NCI-H1105 treated with DMSO at 0.1 percent for 48 hours (cell line): ENCODE measurements at regions not wholly inside any gene's neighbourhood (a gene's known extent, or its start where the extent isn't known, plus 50 kb on each side); places are given as distances from the start of the nearest gene placed in this dataset.
"Not testable (repeated sequence)": the region's sequence is repeated elsewhere in the genome, so short reads cannot be mapped to it uniquely, and the experiment has no call there.

Experiments
- DNase-seq: peaks from one replicate; lab custom pipeline; 2025; lab: John Stamatoyannopoulos, UW

GRCh38 chr12:20044351-20044750, 324.0 kb upstream of the PDE3A start:
- no peak for DNase-seq

GRCh38 chr12:20044846-20045245, 323.5 kb upstream of the PDE3A start:
- DNase-seq, result no peak

DNA sequence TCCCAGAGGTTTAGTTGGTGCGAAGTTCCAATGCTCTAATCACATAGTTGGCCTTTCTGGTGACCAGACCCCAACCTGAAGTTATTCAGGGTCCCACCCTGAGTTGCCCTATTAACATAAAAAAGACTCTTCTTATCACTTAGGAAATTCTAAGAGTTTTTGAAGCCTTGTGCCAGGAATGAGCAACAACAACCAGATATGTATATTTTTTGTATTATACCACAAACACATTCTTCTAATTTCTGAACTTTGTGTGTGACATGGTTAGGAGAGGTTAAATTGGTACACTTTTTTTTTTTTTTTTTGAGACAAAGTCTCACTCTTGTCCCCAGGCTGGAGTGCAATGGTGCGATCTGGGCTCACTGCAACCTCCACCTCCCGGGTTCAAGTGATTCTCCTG, 320.4 kb upstream of the PDE3A start:
- DNase-seq, result no peak

- no peak for DNase-seq
These were observed 318.1 kb upstream of the PDE3A start for GRCh38 chr12:20050221-20050620.

DNA sequence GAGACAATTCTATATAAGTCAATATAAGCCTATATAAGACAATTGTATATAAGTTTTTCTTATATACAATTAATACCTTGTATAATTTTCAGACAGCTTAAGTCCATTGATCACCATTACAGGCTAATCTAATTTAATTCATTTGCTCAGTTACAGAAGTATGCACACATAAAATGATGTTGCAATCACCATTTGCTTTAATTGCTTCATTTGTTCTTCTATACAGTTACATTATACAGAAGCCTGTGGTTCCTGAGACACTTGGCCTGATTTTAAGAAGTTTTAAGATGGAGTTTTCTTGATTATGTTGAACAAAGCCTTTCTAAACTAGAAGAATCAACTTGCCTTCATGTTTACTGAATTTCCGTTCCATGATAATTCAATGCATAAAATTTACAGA, 314.6 kb upstream of the PDE3A start:
- no peak for DNase-seq

DNA sequence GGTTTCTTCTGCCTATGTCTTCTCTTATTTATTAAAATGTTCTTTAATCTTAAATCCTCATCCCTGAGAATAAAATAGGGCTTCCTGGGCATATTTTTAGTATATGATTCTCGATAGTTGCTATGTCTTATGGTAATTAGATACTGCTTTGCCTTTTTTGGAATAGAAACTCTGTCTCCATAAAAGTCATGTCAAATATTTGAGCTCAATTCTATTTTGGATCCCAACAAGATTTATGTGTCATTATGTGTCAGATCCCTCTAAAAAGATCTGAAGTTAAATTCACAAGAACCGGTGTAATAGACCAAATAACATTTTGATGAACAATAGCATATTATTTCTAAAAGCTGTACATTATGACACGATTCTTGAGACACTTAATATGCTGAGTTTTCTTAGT, 312.5 kb upstream of the PDE3A start:
- DNase-seq, result no peak

DNA sequence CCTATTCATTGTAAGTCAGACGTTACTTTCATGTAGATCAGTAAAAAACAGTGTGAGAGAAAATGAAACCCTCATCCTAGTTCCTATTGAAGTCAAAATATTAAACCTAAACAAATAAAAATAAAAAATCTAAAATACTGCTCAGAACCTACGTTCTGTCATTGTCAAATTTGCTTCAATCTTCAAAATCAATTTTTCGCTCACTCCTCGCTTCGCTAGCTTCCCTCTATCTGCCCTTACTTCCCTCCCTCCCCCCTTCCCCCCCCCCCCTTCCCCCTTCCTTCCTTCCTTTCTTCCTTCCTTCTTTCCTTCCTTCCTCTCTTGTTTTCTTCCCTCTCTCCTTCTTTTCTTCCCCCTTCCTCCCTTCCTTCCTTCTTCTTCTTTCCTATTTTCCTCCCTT, 310.9 kb upstream of the PDE3A start:
- DNase-seq, result no peak

GRCh38 chr12:20063116-20063515, 305.2 kb upstream of the PDE3A start:
- DNase-seq, result no peak

- DNase-seq, result no peak
These were observed 290.7 kb upstream of the PDE3A start for GRCh38 chr12:20077618-20078017.

DNA sequence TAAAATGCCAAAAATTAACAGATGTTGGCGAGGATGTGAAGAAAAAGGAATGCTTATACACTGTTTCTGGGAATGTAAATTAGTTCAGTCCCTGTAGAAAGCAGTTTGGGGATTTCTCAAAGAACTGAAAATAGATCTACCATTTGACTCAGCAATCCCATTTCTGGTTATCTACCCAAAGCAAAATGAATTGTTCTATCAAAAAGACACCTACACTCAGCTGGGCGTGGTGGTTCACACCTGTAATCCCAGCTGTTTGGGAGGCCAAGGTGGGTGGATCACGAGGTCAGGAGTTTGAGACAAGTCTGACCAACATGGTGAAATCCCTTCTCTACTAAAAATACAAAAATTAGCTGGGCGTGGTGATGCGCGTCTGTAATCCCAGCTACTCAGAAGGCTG, 279.3 kb upstream of the PDE3A start:
- DNase-seq, result no peak

- DNase-seq, result not testable (repeated sequence)
These were observed 275.0 kb upstream of the PDE3A start for GRCh38 chr12:20093190-20093810.

DNA sequence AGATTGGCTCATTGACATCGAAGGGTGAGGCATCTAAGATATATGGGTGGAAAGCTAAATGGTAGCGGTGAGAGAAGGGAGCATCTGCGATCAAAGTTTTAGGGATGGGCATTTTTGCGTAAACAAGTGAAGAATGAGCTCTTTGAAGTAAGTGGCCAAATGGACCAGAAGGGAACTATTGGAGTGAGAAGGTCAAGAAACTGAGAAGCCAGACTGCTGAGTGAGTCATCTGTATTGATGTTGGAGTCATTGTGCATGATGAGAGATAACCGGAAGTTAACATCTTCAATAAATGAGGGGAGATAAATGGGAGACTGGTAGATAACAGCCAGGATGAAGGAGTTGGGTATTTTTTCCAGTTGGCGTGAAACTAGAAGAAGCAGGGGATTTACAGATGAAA, 271.9 kb upstream of the PDE3A start:
- no peak for DNase-seq

DNA sequence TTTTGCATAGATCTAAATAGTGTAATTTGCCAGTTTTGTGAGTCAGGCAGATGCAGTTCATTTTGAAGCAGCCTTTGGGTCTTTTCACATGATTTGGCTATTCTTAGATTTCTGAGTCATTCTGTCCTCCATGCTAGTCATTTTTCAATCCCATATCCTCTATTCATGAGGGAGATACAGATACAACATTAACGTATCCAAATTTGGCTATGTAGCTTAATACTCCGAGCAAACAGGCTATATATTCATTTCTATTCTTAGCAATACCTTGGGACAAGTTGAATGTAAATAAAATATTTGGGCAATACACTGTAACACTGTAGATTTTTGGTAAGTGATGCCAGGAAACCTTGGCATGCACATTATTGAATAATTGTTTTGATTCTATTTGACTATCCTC, 270.7 kb upstream of the PDE3A start:
- no peak for DNase-seq

DNA sequence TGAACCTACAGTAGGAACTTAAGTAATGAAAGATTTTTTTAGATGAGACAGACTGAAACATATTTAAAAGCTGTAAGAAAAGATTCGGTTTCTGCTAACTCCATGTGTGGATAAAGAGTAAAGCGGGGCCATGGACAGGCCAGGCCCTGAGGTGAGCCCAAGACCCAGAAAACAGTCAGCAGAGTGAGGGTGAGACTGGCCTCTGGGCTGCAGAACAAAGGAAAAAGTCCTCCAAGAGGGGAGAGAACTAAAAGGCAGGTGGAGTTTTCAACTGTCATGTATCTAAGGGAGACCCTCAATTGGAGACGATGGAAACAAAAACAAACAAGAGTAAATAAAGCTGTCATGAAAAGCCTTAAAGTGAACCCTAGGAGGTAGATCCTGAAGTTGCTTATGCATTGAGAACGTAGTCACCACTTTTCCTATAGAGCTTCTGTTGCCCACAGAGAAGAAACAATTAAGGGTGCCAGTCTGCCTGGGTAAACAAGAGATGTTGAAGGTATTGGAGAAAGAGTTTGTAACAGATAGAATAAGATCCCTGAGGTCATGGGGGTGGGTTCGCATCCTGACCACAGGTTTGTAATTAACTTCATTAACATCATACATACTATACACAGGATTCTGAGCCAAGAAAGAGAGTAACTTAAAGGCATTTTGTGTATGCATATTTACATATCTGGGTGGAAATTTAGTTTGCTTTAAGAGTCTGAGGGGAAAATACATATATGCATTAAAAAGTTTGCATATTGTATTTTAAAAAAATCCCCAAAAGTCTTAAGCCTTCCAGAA, 268.7 kb upstream of the PDE3A start:
- no peak for DNase-seq

GRCh38 chr12:20101046-20101445, 267.3 kb upstream of the PDE3A start:
- no peak for DNase-seq

DNA sequence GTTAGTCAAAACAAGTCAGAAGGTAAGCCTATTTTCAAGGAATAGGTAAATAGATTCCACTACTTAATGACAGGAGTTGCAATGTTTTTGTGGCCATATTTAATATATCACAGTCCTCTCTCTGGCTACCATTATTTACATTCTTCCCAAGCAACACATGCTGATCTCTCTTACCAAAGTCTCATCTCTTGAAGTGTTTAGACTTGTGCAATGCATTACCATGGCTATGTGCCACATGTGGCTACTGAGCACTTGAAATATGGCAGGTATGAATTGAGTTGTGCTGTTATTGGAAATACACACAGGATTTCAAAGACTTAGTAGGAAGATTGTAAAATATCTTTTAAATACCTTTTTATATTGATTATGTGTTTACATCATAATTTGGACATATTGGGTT, 262.4 kb upstream of the PDE3A start:
- DNase-seq, result no peak

DNA sequence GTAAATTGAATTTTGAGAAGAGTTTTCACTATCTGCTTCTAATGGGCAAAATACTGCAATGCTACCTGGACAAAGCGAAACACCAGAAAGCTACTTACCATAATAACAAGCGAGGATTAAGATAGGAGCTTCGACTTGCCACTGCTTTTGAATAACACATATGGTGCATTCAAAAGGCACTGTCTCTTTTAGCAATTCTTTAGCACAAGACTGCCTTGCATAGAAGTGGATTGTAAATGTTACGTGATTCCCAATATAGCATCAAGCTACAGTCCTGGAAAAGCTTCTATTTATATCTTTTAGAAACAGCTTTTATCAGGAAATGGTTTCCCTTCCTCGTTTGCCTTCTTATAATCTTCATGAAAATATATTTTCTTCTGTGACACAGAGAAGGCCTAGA, 258.7 kb upstream of the PDE3A start:
- DNase-seq, result no peak

DNA sequence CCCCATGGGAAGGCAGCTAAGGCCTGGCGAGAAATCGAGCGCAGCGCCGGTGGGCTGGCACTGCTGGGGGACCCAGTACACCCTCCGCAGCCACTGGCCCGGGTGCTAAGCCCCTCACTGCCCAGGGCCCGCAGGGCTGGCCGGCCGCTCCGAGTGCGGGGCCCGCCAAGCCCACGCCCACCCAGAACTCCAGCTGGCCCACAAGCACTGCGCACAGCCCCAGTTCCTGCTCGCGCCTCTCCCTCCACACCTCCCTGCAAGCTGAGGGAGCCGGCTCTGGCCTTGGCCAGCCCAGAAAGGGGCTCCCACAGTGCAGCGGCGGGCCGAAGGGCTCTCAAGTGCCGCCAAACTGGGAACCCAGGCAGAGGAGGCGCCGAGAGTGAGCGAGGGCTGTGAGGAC, 253.0 kb upstream of the PDE3A start:
- DNase-seq, result not testable (repeated sequence)

GRCh38 chr12:20119596-20120402, 248.5 kb upstream of the PDE3A start:
- DNase-seq, result no peak

GRCh38 chr12:20120403-20120725, 248.0 kb upstream of the PDE3A start:
- no peak for DNase-seq

- no peak for DNase-seq
These were observed 246.1 kb upstream of the PDE3A start for GRCh38 chr12:20122274-20122673.

GRCh38 chr12:20123465-20123864, 244.9 kb upstream of the PDE3A start:
- no peak for DNase-seq

DNA sequence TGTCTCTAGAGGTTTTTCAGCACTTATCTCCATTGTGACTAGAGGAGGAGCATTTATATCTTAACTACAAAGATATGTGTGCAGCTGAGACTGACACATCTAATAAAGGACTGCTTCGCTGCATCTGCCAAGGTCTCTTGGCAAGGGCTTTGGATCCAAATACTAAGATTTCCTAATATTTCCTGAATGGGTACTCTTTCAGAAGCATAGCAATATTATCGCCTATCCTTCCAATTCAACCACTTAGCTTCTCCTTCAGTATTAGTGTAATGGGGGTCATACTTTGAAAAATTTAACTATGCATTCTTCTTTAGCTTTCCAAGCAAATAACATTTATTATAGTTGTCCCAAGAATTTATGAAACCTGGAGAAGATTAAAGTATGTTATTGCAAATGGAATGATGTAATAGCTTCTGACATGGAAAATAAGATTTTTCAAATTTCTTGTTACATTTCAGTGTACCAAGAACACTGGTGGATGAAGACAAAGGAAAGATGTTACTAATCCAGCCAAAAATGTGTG, 243.0 kb upstream of the PDE3A start:
- DNase-seq, result no peak
